ENCODE measurements at regions not wholly inside any gene's neighbourhood (a gene's known extent, or its start where the extent isn't known, plus 50 kb on each side); places are given as distances from the start of the nearest gene placed in this dataset.

DNA sequence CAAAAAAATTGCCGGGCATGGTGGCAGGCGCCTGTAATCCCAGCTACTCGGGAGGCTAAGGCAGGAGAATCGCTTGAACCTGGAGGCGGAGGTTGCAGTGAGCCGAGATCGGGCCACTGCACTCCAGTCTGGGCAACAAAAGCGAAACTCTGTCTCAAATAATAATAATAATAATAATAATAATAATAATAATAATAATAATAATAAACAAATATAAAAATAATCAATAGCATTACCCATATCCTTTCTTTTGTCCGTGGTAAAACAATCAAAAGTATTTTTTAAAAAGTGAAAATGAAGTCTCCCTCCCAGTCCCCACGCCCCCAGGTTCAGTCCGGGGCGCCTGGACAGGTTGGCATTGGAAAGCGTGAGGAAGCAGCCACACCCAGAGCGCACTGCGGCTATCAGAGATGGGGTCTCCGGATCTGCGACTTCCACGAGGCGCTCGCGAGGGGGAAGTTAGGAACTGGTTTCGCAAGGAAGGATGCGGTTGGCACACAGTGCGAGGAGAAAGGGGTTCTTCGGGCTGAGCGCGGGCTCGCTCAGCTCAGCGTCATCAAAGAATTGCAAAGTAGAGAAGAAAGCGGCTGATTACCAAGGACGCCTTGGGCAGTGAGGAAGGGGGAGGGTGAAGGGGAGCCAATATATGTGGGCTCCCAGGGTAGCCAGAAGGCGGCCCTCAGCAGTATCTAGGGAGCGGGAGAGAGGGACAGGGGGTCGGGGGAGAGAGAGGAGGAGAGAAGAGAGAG is 69.5 kb upstream of the EPHB3 start:
- ATAC-seq: no peak

GRCh38 chr3:184496933-184497332 is 64.7 kb upstream of the EPHB3 start:
- ATAC-seq: no peak
- H3K4me3 ChIP-seq: no peak overlapping the region
- H3K27ac ChIP-seq: no peak overlapping the region
- TF ChIP-seq CTCF (IDR thresholded peaks at IDR 0.05): no peak
- no peaks in the 10 kb centered on the region for H3K4me1 ChIP-seq
- 80 to 88% (median 81%) methylated on average over 3 of the region's 3 CpGs for WGBS, 3 donors
- peaks cover 2% of the 10 kb centered on the region for H3K9me3 ChIP-seq
- peaks cover 0 to 60% (median 8%) of the 10 kb centered on the region in 3 donors for H3K27me3 ChIP-seq (ENCODE audit: insufficient read depth in 3 of 3, low read length in 2 of 3)
- intact Hi-C loops (cut with DNase I): no loop called here
- no peak for DNase-seq
- H3K36me3 ChIP-seq (ENCODE audit: insufficient read depth in 1 of 2, low read depth in 1 of 2): no peaks in the 10 kb centered on the region

More for the DNA sequence above, 69.5 kb upstream of the EPHB3 start:
- intact Hi-C loops (cut with DNase I): loop anchor here in 1 of 2 donors (5.0 kb wide), 1 partner anchor 70 kb away; no protein-coding TSS in a partner anchor
- no peaks in the 10 kb centered on the region for H3K36me3 ChIP-seq (ENCODE audit: insufficient read depth in 1 of 2, low read depth in 1 of 2)
- no peaks in the 10 kb centered on the region for H3K9me3 ChIP-seq
- H3K27ac ChIP-seq: no peak overlapping the region
- peaks cover 0 to 60% (median 8%) of the 10 kb centered on the region in 3 donors for H3K27me3 ChIP-seq (ENCODE audit: insufficient read depth in 3 of 3, low read length in 2 of 3)
- TF ChIP-seq CTCF (IDR thresholded peaks at IDR 0.05): no peak
- 19 to 23% (median 23%) methylated on average over 34 of the region's 34 CpGs for WGBS, 3 donors
- no peaks in the 10 kb centered on the region for H3K4me1 ChIP-seq
- DNase-seq: peak; percentile 56 to 67
- H3K4me3 ChIP-seq: no peak overlapping the region

DNA sequence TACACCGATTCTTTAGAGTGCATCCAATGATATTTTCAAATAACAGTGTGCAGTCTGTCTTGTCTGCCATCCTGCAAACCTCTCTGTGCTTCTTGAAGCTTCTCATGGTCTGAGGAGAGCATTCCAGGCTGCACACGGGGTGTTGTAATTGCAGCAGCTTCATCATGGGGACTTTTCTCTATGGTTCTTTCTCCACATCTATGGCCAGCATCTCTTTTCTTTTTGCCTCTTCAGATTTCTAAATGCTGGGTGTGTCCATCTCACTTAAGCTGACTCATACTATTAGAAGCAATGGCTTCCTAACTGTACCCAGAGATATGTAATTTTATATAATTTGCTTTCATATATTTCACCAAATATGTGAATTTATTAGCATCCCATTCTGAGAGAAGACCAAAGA is 63.8 kb upstream of the EPHB3 start:
- WGBS, 3 donors: 64 to 74% (median 72%) methylated on average over 2 of the region's 2 CpGs
- intact Hi-C loops (cut with DNase I): no loop called here
- no peak for DNase-seq
- Histone ChIP-seq H3K4me3 (no peak overlapping the region), H3K36me3 (ENCODE audit: insufficient read depth in 1 of 2, low read depth in 1 of 2) (no peaks in the 10 kb centered on the region), H3K27me3 (ENCODE audit: insufficient read depth in 3 of 3, low read length in 2 of 3) (peaks cover 0 to 53% (median 2%) of the 10 kb centered on the region in 3 donors), H3K27ac (no peak overlapping the region), H3K9me3 (peaks cover 5% of the 10 kb centered on the region), H3K4me1 (no peaks in the 10 kb centered on the region)
- no peak for TF ChIP-seq CTCF (IDR thresholded peaks at IDR 0.05)
- ATAC-seq: no peak

GRCh38 chr3:184498986-184499606 is 62.5 kb upstream of the EPHB3 start:
- intact Hi-C loops (cut with DNase I): no loop called here
- ATAC-seq: no peak

More at GRCh38 chr3:184498986-184499606, 62.5 kb upstream of the EPHB3 start:
- Histone ChIP-seq H3K4me1 (no peaks in the 10 kb centered on the region), H3K27ac (no peak overlapping the region), H3K4me3 (no peak overlapping the region), H3K27me3 (ENCODE audit: insufficient read depth in 3 of 3, low read length in 2 of 3) (peaks cover 0 to 50% (median 2%) of the 10 kb centered on the region in 3 donors), H3K36me3 (ENCODE audit: insufficient read depth in 1 of 2, low read depth in 1 of 2) (no peaks in the 10 kb centered on the region), H3K9me3 (peaks cover 5% of the 10 kb centered on the region)
- WGBS, 3 donors: 64 to 79% (median 67%) methylated on average over 12 of the region's 12 CpGs
- no peak for TF ChIP-seq CTCF (IDR thresholded peaks at IDR 0.05)
- DNase-seq: no peak
